ENCODE measurements at regions not wholly inside any gene's neighbourhood (a gene's known extent, or its start where the extent isn't known, plus 50 kb on each side); places are given as distances from the start of the nearest gene placed in this dataset.

DNA sequence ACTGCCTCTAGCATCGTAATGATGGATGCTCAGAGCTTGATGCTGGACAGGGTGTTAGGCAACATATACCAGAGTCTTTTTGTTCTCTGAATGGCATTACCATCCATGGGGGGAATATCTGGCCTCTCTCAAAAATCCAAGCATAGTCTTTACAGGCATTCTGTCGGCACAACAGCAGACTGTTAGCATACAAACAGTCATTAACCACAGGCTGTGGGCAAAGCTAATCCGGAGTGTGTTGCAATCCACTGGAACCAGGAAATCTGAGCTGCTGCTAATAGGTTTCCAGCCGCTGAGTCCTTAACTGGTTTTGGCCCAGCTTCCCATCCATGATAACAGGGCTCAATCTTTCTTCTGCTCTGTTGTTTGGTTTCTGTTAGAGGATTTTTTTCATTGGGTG is 371.9 kb downstream of the HS3ST3B1 start:
- TF ChIP-seq, protein P1, sequence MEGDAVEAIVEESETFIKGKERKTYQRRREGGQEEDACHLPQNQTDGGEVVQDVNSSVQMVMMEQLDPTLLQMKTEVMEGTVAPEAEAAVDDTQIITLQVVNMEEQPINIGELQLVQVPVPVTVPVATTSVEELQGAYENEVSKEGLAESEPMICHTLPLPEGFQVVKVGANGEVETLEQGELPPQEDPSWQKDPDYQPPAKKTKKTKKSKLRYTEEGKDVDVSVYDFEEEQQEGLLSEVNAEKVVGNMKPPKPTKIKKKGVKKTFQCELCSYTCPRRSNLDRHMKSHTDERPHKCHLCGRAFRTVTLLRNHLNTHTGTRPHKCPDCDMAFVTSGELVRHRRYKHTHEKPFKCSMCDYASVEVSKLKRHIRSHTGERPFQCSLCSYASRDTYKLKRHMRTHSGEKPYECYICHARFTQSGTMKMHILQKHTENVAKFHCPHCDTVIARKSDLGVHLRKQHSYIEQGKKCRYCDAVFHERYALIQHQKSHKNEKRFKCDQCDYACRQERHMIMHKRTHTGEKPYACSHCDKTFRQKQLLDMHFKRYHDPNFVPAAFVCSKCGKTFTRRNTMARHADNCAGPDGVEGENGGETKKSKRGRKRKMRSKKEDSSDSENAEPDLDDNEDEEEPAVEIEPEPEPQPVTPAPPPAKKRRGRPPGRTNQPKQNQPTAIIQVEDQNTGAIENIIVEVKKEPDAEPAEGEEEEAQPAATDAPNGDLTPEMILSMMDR (IDR thresholded peaks at IDR 0.05): no peak
- TF ChIP-seq POLR2A (IDR thresholded peaks at IDR 0.05): no peak
- TF ChIP-seq POLR2AphosphoS5 (IDR thresholded peaks at IDR 0.05; ENCODE audit: insufficient read depth in 1 of 2, low read depth in 1 of 2): no peak
